Endothelial cell of umbilical vein (primary cell): ENCODE measurements at regions not wholly inside any gene's neighbourhood (a gene's known extent, or its start where the extent isn't known, plus 50 kb on each side); places are given as distances from the start of the nearest gene placed in this dataset.

Experiments used
- BruUV-seq: library from RNA; stranded (reverse); fragments of 400-500 nt; replicated peaks from 2 replicates; lab custom pipeline; 2021; lab: Mats Ljungman, UMichigan
- CTCF ChIA-PET: fragments of 300-600, 350-600 bp; sonication (Branson Sonifier 250); formaldehyde crosslinking; loops from one replicate; lab custom pipeline; 2021; ENCODE audit warnings: antibody characterized with exemption, inconsistent platforms; lab: Charles Lee
- POLR2A ChIA-PET: fragments of 300-600, 350-600 bp; sonication (Branson Sonifier 250); formaldehyde crosslinking; loops from one replicate; lab custom pipeline; 2021; ENCODE audit warnings: antibody characterized with exemption, inconsistent platforms; lab: Charles Lee
- DNase-seq: peaks from one replicate; pipeline ENCODE4 v3.0.0-alpha.2; 2011; ENCODE audit warnings: low read depth, low spot score
- FAIRE-seq: peaks from 2 replicates; lab custom pipeline; 2011; peaks lifted over from hg19 to GRCh38; lab: Jason Lieb, UNC
- H2AFZ ChIP-seq: 2 replicates; pipeline ENCODE4 v1.6.0; 2012; ENCODE audit warnings: low read depth, low read length, control low read depth, inconsistent platforms
- H3K27ac ChIP-seq: 2 replicates; pipeline ENCODE4 v1.5.1; 2011; ENCODE audit warnings: low read depth, mild to moderate bottlenecking, control low read depth, low read length, moderate library complexity; ENCODE audit not compliant: insufficient read depth
- H3K27me3 ChIP-seq, 2 experiments: 2 replicates each; pipeline versions ENCODE4 v1.6.0 to v1.6.1; 2011; ENCODE audit warnings: low read length in 2 of 2, mixed read lengths in 1 of 2; ENCODE audit not compliant: control insufficient read depth in 2 of 2, insufficient read depth in 2 of 2
- H3K36me3 ChIP-seq, 2 experiments: 2 replicates in 1 of 2; 3 replicates in 1 of 2; pipeline ENCODE4 v1.5.1; 2011; ENCODE audit warnings: low read length in 2 of 2, mild to moderate bottlenecking in 1 of 2, moderate library complexity in 1 of 2; ENCODE audit not compliant: control insufficient read depth in 2 of 2, insufficient read depth in 2 of 2; ENCODE audit errors: extremely low read depth in 1 of 2
- H3K4me1 ChIP-seq: 3 replicates; pipeline ENCODE4 v1.5.1; 2011; ENCODE audit warnings: mild to moderate bottlenecking, low read length; ENCODE audit not compliant: control insufficient read depth, insufficient read depth; ENCODE audit errors: extremely low read depth
- H3K4me2 ChIP-seq: 2 replicates; pipeline ENCODE4 v1.6.1; 2011; ENCODE audit warnings: low read length, control low read depth, mixed read lengths; ENCODE audit not compliant: insufficient read depth
- H3K4me3 ChIP-seq, 3 experiments: fragments of 200-600 bp in 1 of 3; sonication (generic), shearing (Covaris generic) in 1 of 3; replicated peaks in 1 of 3; 2 replicates each; pipeline ENCODE4 v1.5.1; 2011 to 2016; ENCODE audit warnings: control low read depth in 3 of 3, low read length in 3 of 3, mild to moderate bottlenecking in 2 of 3, inconsistent platforms in 1 of 3, low read depth in 1 of 3, moderate library complexity in 1 of 3; ENCODE audit not compliant: insufficient read depth in 1 of 3
- H3K79me2 ChIP-seq: 2 replicates; pipeline ENCODE4 v1.6.0; 2012; ENCODE audit warnings: low read length, inconsistent platforms; ENCODE audit not compliant: control insufficient read depth, insufficient read depth
- H3K9ac ChIP-seq: replicated peaks from 2 replicates; pipeline ENCODE3; 2011; ENCODE audit warnings: low read length, control low read depth; ENCODE audit not compliant: insufficient read depth; ENCODE audit errors: extremely low read depth
- H3K9me1 ChIP-seq: replicated peaks from 3 replicates; pipeline ENCODE4 v1.6.0; 2011; ENCODE audit warnings: mild to moderate bottlenecking, low read length; ENCODE audit not compliant: control insufficient read depth, insufficient read depth; ENCODE audit errors: extremely low read depth
- H3K9me3 ChIP-seq: replicated peaks from 2 replicates; pipeline ENCODE4 v1.5.1; 2012; ENCODE audit warnings: low read length, inconsistent platforms; ENCODE audit not compliant: control insufficient read depth, insufficient read depth
- H4K20me1 ChIP-seq: replicated peaks from 2 replicates; pipeline ENCODE3; 2011; ENCODE audit warnings: mild to moderate bottlenecking, low read length; ENCODE audit not compliant: control insufficient read depth, insufficient read depth; ENCODE audit errors: extremely low read depth
- CTCF ChIP-seq, 2 donors: IDR thresholded peaks; 1 replicate in 1 of 2; 2 replicates in 1 of 2; pipeline ENCODE4 v1.5.1; 2011; ENCODE audit warnings: low read length in 2 of 2, mild to moderate bottlenecking in 2 of 2, moderate library complexity in 2 of 2, control low read depth in 1 of 2, inconsistent platforms in 1 of 2, low read depth in 1 of 2; ENCODE audit not compliant: insufficient read depth in 1 of 2; ENCODE audit errors: extremely low read depth in 1 of 2
- EZH2 ChIP-seq: IDR thresholded peaks from 2 replicates; pipeline ENCODE4 v1.6.1; 2012; ENCODE audit warnings: borderline replicate concordance, low read depth, mild to moderate bottlenecking, moderate library complexity, low read length, inconsistent platforms; ENCODE audit not compliant: severe bottlenecking
- FOS ChIP-seq: IDR thresholded peaks from 2 replicates; pipeline ENCODE4 v1.6.1; 2011; ENCODE audit warnings: mild to moderate bottlenecking, low read length, moderate library complexity, borderline replicate concordance; ENCODE audit not compliant: insufficient read depth
- GATA2 ChIP-seq: IDR thresholded peaks from 2 replicates; pipeline ENCODE4 v1.7.0; 2011; ENCODE audit warnings: low read depth, mild to moderate bottlenecking, moderate library complexity, mixed read lengths, low read length; ENCODE audit not compliant: insufficient read length, insufficient read depth
- JUN ChIP-seq: IDR thresholded peaks from 2 replicates; pipeline ENCODE4 v1.6.1; 2011; ENCODE audit warnings: borderline replicate concordance, low read depth; ENCODE audit not compliant: insufficient read length, insufficient read depth
- MAX ChIP-seq: IDR thresholded peaks from 2 replicates; pipeline ENCODE4 v1.6.1; 2011; ENCODE audit not compliant: insufficient read depth, insufficient read length
- MYC ChIP-seq: IDR thresholded peaks from one replicate; pipeline ENCODE4 v1.6.1; 2011; ENCODE audit warnings: mild to moderate bottlenecking, low read depth, low read length
- POLR2A ChIP-seq: IDR thresholded peaks from 2 replicates; pipeline ENCODE4 v1.6.1; 2012; ENCODE audit warnings: low read depth, mild to moderate bottlenecking, control low read depth, low read length
- POLR2AphosphoS5 ChIP-seq: IDR thresholded peaks from 2 replicates; pipeline ENCODE4 v1.6.1; 2012; ENCODE audit warnings: low read depth, mild to moderate bottlenecking, control low read depth, low read length, moderate library complexity; ENCODE audit not compliant: insufficient read depth
- dilution Hi-C: fragments of 300-500 bp; cut with MboI; formaldehyde crosslinking; loops from one replicate; pipeline ENCODE4 v1.15.0; 2019; ENCODE audit warnings: low sequenced_read_pairs; ENCODE audit not compliant: extremely low pct_ligation_motif_present
- intact Hi-C: fragments of 100-400 bp; cut with micrococcal nuclease; formaldehyde crosslinking; loops from one replicate; pipeline ENCODE4 v1.10.0; 2022

- no TSS peak for BruUV-seq
- ChIA-PET POLR2A (no interaction called here), CTCF (interaction anchor here (0.9 kb wide), 1 partner anchor 161 kb away, joined by 3 read pairs; no protein-coding TSS in a partner anchor)
- no peaks in the 10 kb centered on the region for H3K9me1 ChIP-seq
- H3K27ac ChIP-seq: no peak overlapping the region
- no peaks in the 10 kb centered on the region for H3K36me3 ChIP-seq
- no peak for TF ChIP-seq MAX
- no peak for TF ChIP-seq POLR2A
- TF ChIP-seq EZH2: no peak
- no peak for TF ChIP-seq POLR2AphosphoS5
- TF ChIP-seq JUN: no peak
- no peak for TF ChIP-seq FOS
- TF ChIP-seq MYC: no peak
- no peak for TF ChIP-seq GATA2
- TF ChIP-seq CTCF (IDR thresholded peaks at IDR 0.05; ENCODE audit: extremely low read depth in 1 of 2, insufficient read depth in 1 of 2, low read depth in 1 of 2, low read length in 2 of 2): no peak
- DNase-seq (no peak), FAIRE-seq (no peak)
- H3K4me1 ChIP-seq: no peaks in the 10 kb centered on the region
- no peaks in the 10 kb centered on the region for H4K20me1 ChIP-seq
- H3K4me2 ChIP-seq: no peak overlapping the region
- H2AFZ ChIP-seq: no peak overlapping the region
- dilution Hi-C loops (no loop called here), intact Hi-C loops (no loop called here)
- no peaks in the 10 kb centered on the region for H3K79me2 ChIP-seq
- H3K9me3 ChIP-seq: no peaks in the 10 kb centered on the region
- H3K27me3 ChIP-seq: peaks cover 0 to 2% of the 10 kb centered on the region in 2 experiments
- no peak overlapping the region for H3K4me3 ChIP-seq
- no peak overlapping the region for H3K9ac ChIP-seq
Measured at GRCh38 chr16:86713021-86713631, 134.8 kb downstream of the FOXL1 start.
